COLO668 (cell line): ENCODE measurements at regions not wholly inside any gene's neighbourhood (a gene's known extent, or its start where the extent isn't known, plus 50 kb on each side); places are given as distances from the start of the nearest gene placed in this dataset.

Experiments used
- DNase-seq: peaks from one replicate; lab custom pipeline; 2025; ENCODE audit not compliant: unreplicated experiment; lab: John Stamatoyannopoulos, UW

- no peak for DNase-seq
Observed at GRCh38 chr10:124305131-124305530, 113.6 kb downstream of the OAT start.

DNA sequence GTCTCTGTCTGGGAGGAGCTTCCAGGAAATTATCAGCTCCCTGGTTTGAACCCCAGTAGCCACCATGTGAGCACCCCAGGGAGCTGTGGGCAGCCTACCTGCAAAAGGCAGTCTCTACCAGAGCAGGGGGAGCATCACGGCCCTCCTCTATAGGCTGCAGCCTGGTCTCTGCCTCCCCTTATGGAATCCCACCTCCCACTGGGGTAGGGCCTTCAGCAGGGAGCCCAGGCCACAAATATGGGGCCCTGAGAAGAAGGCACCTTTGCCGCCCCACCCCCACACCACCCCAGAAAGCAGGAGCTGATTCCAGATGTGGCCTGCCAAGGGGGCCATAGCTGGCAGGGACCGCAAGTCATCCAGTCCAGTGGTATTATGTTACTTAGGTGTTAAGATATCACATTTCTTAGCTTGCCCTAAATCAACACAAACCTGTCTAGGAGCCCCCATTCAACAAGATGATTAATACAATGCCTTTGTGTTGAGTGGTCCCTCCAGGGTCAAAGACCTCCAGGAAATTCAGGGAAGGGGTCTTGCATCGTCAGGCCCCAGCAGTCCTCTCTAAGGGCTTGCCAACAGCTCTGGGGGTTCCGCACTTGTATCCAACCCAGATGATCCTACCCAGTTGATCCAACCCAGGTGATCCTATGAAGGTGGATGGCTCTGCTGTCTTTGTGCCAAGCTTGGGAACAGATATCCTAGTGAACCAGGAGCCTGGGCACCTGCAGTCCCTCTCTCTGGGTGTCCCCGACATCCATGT, 114.9 kb downstream of the OAT start:
- DNase-seq = no peak

- DNase-seq = no peak
Observed at GRCh38 chr10:124302951-124303505, 115.7 kb downstream of the OAT start.

- DNase-seq = no peak
Observed at GRCh38 chr10:124301736-124302135, 117.0 kb downstream of the OAT start.

GRCh38 chr10:124300735-124301134, 118.0 kb downstream of the OAT start:
- no peak for DNase-seq

DNA sequence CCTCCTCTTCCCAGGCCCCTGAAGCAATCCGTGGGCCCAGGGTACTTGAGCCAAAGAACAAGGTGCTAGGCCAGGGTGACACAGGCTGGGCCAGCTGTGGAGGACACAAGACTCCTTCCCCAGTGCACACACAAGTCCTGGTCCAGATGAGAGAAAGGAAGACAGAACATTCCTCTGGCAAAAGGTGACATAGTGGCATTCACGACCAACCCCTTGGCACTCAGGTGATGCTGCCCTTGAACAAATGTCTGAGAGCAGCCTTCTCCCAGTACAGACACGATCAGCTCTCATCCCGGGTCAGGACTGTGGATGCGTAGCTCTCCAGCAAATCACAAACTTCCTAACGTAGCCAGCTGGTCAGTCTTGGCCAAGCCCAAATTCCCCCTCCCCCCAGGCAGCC, 118.5 kb downstream of the OAT start:
- no peak for DNase-seq

- DNase-seq = no peak
Observed at GRCh38 chr10:124299696-124300095, 119.0 kb downstream of the OAT start.

DNA sequence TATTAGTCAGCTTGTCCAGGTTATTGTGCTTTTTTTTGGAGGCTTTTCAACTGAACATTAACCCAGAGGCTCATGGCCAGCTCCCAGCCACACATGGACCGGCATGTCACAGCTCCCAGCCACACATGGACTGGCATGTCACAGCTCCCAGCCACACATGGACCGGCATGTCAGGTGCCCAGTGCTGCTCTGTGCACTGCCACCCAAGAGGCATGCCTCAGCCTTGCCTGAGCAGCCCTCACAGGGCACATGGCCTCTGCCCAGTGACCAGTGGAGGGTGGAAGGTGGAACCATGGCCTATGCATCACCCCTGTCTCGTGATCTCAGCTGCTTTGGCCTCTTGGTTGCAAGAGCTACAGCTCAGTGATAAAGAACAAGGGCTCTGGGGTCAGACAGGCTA, 119.8 kb downstream of the OAT start:
- no peak for DNase-seq

- DNase-seq = no peak
Observed at GRCh38 chr10:124296813-124297788, 121.6 kb downstream of the OAT start.

DNA sequence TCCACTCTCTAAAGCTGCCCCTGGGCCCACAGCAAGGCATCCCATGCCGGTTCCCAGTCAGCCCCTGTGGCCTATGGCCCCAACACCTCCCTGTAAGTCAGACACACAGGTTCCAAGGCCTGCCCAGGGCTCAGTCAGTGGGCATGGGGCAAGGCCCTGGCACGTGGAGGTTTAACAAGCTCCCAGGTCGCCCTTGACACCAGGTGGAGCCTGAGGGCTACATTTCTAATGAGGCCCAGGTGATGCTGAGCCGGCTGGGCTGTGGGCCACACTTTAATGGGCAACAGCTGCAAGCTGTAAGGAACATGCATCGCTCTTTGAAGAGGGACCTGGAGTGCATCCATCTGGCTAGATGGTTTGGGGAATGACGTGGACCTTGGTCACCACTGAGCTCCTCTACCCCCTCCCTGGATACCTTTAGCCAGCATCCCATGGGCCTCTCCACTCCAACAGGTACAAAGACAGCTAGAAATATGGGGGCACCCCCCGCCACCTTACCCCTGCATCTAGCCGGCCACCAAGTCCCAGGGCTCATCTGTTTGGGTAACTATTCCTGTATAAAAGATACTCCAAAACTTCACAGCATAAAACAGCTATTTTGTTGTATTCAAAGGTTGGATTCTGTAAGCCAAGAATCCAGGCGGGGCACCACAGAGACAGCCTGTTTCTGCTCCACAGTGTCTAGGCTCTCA, 122.5 kb downstream of the OAT start:
- DNase-seq = peak; percentile 57

DNA sequence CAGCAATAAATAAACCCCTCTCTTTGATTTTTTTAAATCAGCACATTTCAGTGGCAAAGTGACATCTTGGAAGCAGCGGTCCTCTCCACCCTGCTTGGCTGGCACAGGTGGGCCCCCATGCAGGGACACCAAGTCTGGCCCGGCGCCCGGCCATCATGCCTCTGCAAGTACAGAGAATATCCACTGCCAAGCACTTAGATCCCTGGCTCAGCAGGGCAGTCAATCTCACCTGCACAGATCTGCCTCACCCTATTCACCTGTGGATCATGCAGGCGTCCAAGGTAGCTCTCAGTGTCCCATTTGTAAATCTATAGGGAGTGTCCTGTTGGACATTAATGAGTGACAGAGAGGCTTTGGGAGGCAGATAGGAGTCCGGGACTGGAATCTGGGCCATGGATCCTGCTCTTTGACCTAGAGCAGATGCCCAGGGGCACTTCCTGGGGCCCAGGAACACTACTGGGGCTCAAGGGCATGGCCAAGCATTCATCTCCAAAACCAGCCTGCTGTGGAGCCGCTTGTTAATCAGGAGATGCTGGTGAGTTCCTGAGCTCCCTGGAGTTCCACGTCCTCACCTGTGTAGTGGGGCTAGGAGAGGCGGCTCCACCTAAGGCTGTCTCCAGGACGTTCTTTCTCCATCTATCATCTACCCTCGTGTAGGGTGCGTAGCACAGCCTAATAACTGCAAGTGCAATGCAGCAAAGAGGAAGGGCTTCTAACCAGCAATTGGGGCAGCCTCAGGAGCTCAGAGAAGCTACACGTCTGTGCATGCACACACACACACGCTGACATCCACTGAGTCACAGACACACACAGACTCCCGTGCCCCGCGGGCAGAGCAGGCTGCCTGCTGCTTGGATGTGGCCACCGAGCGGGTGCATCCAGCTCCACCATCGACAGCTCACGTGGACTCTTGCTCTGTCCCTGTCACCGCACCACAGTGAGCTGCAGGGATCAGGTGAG, 123.6 kb downstream of the OAT start:
- no peak for DNase-seq

GRCh38 chr10:124293616-124294449, 124.9 kb downstream of the OAT start:
- DNase-seq = no peak

GRCh38 chr10:124292911-124293615, 125.7 kb downstream of the OAT start:
- no peak for DNase-seq

DNA sequence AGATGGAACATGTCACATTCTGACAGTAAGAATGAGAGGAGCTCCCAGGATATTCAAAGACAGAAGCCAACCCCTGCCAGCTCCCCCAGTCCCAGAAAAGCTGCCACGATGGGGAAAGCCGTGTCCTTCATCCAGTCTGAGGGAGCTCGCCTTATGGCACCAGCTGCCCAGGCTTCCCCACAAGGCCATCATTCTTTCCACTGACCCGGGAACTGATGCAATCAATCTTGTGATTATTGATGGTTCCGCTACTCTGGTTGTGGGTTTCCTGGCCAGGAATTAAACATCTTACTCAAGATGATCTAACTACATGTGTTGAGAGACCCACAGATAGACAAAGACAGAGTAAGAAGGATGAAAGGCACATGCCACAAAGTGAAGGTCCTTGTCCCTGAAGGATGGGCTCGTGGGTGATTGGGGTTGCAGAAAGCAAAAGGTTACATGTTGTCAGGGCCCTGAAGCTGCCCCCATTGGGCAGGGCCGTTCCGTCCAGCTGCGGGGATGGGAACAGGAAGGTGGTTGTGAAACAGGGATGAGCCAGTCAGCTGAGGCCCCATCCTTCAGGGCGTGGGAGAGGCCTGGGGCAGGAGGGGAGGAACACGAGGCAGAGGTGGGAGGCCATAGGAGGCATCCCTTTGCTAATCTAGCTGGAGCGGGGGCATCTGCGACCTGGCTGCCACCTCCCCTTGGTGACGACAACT, 127.6 kb downstream of the OAT start:
- no peak for DNase-seq

DNA sequence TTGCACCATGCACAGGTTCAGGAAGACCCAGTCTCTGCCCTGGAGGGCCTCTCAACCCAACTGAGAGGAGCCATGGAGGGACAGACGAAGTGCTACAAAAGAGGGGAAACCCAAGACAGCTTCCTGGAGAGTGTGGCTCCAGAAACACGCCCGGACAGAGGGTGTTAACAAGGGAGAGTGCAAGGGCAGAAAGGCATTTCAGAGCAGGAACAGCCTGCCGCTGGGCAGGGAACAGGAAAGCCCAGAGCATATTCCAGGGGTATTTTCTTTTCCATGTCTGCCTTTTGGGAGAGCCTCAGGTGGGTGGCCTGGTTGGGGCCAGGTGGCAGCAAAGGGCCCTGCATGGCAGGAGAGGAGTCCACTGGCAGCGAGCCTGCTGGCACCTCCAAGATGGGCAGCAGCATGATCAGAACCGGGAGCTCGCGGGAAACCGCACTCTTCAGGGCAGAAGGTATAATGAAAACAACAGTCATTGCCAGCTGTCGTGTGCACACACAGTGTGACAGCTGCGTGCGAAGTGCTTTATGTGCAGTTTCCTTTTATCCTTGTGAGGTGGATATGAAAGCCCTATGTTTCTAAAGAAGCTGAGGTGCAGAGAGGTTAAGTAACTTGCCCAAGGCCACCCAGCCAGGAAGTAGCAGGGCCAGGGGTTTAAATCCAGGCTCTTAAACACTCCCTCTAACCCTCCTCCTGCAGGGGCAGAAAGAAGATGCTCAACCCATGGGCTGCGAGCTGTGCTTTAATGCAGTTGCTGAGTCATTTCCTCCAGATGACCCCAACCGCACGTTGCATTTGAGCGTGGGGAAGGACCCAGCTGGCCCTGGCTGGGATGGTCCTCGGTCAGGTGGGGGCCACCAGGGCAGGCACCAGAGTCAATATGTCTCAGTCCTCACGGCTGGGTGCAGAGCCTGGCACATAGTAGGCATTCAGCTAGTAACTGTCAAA, 128.6 kb downstream of the OAT start:
- peak; percentile 6 for DNase-seq

- no peak for DNase-seq
Observed at GRCh38 chr10:124288928-124289850, 129.5 kb downstream of the OAT start.
